ENCODE measurements at regions not wholly inside any gene's neighbourhood (a gene's known extent, or its start where the extent isn't known, plus 50 kb on each side); places are given as distances from the start of the nearest gene placed in this dataset.

DNA sequence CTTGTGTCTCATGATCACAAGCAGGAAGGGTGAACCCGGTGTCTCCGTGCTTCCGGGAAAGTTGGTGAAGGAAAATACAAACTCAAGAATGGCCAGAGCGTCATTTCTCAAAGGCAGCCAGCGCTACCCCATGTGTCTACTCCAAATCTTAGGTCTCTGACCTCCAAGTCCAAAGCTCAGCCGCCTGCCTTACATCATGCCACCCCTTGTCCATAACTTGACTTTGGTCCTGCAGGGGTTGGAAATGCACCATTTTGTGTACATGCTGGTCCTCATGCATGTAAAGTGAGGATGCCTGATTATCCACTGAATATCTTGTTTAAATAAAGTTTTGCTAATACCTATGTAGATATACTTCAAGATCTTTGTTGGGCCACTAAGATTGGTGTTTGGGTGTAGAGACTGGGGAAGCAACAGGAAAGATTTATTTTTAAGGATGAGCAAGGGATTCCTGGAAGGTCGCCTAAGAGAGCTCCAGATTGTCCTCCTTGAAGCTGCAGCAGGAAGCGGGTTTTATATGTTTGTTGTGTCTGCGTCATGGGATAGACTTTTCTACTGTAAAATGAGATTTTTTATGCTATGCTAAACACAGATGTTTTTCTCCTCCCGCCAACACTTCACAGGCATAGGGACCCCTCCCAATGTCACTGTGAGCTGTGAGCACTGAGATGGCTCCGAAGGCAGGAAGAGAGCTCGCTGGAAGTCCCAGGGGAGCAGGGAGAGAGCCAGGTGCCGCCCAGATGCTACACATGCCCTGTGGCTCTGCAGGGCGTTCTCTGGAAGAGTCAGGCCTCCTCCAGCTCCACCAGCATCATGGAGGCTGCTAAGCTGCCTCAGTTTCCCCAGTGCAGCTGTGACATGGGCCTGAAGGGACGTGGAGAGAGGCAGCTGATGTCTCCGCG is 176.2 kb upstream of the HDAC4 start:
- Histone ChIP-seq H3K36me3 (ENCODE audit: control insufficient read depth, insufficient read depth, low read length) (no peaks in the 10 kb centered on the region), H3K4me1 (ENCODE audit: control insufficient read depth, insufficient read depth, low read length) (no peaks in the 10 kb centered on the region), H3K27ac (ENCODE audit: low read depth, low read length) (no peak overlapping the region), H3K9ac (ENCODE audit: low read length) (no peak overlapping the region), H3K27me3 (ENCODE audit: control insufficient read depth, insufficient read depth, low read length) (no peaks in the 10 kb centered on the region), H3K4me3 (ENCODE audit: low read length) (no peak overlapping the region)

DNA sequence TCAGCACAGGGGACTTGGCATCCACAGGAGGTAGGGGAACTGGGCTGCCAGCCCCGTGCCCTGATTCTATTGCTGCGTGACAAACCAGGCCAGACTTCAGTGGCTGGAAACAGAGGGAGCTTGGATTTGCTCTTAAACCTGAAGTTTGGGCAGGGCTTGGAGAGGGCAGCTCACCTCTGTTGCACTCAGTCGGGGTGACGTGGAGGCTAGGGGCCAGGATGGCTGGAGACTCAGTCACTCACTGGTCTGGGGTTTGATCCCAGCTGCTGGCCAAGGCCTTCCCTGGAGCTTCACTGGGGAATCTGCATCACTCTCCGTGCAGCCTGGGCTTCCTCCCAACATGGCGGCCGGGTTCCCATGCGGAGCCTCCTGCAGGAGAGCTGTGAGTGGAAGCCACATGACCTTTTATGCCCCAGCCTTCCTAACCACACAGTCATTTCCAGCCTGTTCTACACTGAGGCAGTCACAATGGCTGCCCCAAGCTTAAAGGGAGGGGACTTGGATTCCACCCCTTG is 175.2 kb upstream of the HDAC4 start:
- Histone ChIP-seq H3K4me3 (ENCODE audit: low read length) (no peak overlapping the region), H3K4me1 (ENCODE audit: control insufficient read depth, insufficient read depth, low read length) (no peaks in the 10 kb centered on the region), H3K9ac (ENCODE audit: low read length) (no peak overlapping the region), H3K27me3 (ENCODE audit: control insufficient read depth, insufficient read depth, low read length) (no peaks in the 10 kb centered on the region), H3K27ac (ENCODE audit: low read depth, low read length) (no peak overlapping the region), H3K36me3 (ENCODE audit: control insufficient read depth, insufficient read depth, low read length) (no peaks in the 10 kb centered on the region)

DNA sequence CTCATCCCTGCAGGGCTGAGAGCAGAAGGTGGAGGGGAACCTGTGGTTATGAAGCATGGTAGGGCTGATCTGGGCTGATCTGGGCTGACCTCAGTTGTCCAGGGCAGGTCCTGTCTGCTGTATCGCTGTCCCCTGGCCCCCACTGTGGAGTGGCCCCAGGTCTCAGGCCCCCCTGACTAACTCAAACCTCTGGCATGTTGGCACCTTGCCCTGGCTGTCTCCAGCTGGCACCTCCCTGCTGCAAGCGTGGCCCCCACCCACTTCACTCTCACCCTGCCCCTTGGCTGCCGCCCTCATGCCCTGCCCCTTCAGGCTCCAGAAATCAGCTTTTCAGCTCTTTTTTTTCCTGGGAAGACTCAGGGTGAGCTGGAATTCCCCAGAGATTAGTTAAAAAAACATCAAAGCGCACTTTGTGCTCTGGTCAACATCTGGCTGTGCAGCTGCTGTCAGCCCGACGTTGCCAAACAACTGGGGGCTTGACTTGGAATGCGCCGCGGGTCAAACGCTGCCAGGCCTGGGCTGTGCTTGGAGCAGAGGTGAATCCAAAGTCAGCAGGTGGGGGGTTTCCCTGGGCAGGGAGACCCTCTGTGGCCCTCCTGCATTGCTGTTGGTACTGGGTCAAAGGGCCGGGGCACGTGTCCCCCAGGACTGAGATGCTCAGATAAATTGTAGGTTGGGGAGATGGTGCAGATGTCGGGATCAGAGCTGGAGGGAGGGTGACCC is 173.8 kb upstream of the HDAC4 start:
- H3K9ac ChIP-seq (ENCODE audit: low read length) = no peak overlapping the region
- no peaks in the 10 kb centered on the region for H3K36me3 ChIP-seq (ENCODE audit: control insufficient read depth, insufficient read depth, low read length)
- H3K4me1 ChIP-seq (ENCODE audit: control insufficient read depth, insufficient read depth, low read length) = no peaks in the 10 kb centered on the region
- H3K27me3 ChIP-seq (ENCODE audit: control insufficient read depth, insufficient read depth, low read length) = no peaks in the 10 kb centered on the region
- no peak overlapping the region for H3K27ac ChIP-seq (ENCODE audit: low read depth, low read length)
- no peak overlapping the region for H3K4me3 ChIP-seq (ENCODE audit: low read length)

DNA sequence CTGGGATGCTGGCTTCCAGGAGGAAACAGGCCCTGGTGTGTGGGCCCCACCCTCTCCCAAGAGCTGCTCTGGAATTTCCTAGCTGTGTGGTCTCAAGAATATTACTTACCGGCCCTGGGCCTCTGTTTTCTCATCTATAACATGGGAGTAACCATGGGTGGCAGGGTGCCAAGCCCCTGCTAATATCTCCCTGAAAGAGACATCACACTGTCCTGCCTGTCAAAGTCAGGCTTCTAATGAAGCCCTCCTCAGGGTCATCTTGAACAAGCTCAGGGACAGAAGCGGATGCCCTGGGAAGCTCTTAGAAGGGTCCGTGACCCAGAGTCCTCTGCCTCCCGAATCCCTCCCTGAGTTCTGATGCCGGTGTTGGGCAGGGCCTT is 173.2 kb upstream of the HDAC4 start:
- H3K36me3 ChIP-seq (ENCODE audit: control insufficient read depth, insufficient read depth, low read length) = no peaks in the 10 kb centered on the region
- H3K9ac ChIP-seq (ENCODE audit: low read length) = no peak overlapping the region

DNA sequence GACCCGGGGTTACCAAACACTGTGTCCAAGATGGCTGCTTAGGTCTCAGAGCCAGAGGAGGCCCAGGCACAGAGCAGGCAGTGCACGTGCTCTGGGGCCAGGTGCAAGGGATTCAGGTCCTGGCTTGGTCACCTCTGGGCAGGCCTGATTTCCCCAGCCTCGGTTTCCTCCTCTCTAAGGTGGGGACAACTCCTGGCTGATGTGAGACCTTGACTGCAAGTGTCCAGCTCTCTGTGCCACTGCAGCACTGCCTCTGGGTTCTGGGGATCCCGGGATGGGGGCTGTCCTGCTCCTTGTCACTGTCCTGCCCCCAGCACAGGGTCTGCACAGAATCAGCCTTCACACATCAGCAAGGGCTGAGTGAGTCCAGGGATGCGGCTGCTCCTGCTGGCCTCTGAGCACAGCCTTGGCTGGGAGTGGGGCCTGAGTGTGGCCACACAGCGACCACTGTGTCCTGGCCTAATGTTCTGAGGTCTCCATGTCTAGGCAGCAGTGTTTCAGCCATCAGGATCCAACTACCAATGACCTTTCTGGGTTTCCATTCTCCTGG is 170.2 kb upstream of the HDAC4 start:
- H3K4me1 ChIP-seq (ENCODE audit: control insufficient read depth, insufficient read depth, low read length) = no peaks in the 10 kb centered on the region
- H3K36me3 ChIP-seq (ENCODE audit: control insufficient read depth, insufficient read depth, low read length) = no peaks in the 10 kb centered on the region
- H3K27me3 ChIP-seq (ENCODE audit: control insufficient read depth, insufficient read depth, low read length) = peaks cover 2% of the 10 kb centered on the region
- H3K4me3 ChIP-seq (ENCODE audit: low read length) = no peak overlapping the region
- H3K27ac ChIP-seq (ENCODE audit: low read depth, low read length) = no peak overlapping the region
- H3K9ac ChIP-seq (ENCODE audit: low read length) = no peak overlapping the region

More for the DNA sequence above, 173.2 kb upstream of the HDAC4 start:
- Histone ChIP-seq H3K27ac (ENCODE audit: low read depth, low read length) (no peak overlapping the region), H3K4me3 (ENCODE audit: low read length) (no peak overlapping the region), H3K4me1 (ENCODE audit: control insufficient read depth, insufficient read depth, low read length) (no peaks in the 10 kb centered on the region), H3K27me3 (ENCODE audit: control insufficient read depth, insufficient read depth, low read length) (peaks cover 2% of the 10 kb centered on the region)

DNA sequence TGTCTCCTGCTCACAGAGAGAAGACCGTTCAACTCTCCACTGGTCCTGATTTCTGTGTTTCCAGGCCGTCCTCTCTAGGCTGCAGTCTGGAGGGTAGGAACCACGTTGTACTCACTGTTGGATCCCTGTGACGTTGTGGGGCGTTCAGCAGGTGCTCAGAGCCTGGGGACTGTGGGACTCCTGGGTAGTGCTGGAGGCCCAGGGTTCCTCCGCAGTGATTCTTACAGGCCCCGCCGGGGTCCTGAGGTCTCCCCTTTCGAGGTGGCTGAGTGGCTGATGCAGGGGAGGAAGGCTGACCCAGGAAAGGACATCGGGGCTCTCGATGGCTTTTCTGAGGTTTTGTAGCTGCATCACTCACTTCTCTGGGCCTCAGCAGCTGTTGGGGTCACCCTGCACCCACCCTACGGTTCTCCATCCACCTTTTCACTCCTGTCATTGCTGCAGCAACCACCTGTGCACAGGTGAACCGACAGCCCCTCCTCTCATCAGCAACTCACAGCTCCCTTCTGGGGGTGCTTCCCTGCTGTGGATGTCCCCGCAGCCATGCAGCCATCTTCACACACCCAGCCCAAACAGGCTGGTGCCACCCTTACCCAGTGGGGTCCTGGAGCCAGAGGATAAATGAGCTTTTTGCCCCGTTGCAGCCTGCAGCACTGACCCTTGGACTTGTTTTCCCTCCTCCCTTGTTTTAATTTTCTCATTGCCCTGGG is 169.6 kb upstream of the HDAC4 start:
- Histone ChIP-seq H3K36me3 (ENCODE audit: control insufficient read depth, insufficient read depth, low read length) (no peaks in the 10 kb centered on the region), H3K27me3 (ENCODE audit: control insufficient read depth, insufficient read depth, low read length) (peaks cover 2% of the 10 kb centered on the region), H3K4me3 (ENCODE audit: low read length) (no peak overlapping the region), H3K4me1 (ENCODE audit: control insufficient read depth, insufficient read depth, low read length) (no peaks in the 10 kb centered on the region), H3K27ac (ENCODE audit: low read depth, low read length) (no peak overlapping the region), H3K9ac (ENCODE audit: low read length) (no peak overlapping the region)

DNA sequence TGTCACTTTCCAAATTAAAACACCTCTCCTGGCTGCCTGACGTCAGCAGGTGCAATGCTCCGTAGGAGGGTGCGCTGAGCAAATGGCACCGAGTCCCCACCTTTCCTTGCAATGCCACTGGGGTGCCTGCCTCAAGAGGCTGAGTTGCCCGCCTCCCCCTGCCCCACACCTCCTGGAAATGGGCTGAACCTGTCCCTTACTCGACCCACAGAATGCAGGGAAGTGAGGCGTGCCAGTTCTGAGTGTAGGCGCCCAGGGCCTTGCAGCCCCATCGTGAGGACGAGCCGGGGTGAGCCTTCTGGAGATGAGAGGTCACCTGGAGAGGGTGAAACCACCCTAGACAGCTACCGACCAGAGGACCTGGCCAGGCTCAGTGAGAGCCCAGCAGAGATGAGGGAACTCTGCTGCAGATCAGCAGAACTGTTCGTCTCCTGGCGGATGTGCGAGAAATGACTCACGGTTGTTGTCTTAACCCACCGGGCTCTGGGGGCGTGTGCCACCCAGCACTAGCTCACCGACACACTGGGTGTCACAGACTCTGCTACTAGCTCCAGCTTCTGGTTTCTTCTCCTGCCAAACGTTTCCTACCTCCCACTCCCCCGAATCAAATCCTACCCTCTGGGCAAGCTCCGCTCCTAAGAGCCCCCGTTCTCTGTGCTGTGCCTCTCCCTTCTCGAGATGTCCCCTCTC is 168.7 kb upstream of the HDAC4 start:
- H3K4me1 ChIP-seq (ENCODE audit: control insufficient read depth, insufficient read depth, low read length) = no peaks in the 10 kb centered on the region
- H3K36me3 ChIP-seq (ENCODE audit: control insufficient read depth, insufficient read depth, low read length) = no peaks in the 10 kb centered on the region
- H3K27ac ChIP-seq (ENCODE audit: low read depth, low read length) = no peak overlapping the region
- H3K9ac ChIP-seq (ENCODE audit: low read length) = no peak overlapping the region
- H3K4me3 ChIP-seq (ENCODE audit: low read length) = no peak overlapping the region
- peaks cover 2% of the 10 kb centered on the region for H3K27me3 ChIP-seq (ENCODE audit: control insufficient read depth, insufficient read depth, low read length)

DNA sequence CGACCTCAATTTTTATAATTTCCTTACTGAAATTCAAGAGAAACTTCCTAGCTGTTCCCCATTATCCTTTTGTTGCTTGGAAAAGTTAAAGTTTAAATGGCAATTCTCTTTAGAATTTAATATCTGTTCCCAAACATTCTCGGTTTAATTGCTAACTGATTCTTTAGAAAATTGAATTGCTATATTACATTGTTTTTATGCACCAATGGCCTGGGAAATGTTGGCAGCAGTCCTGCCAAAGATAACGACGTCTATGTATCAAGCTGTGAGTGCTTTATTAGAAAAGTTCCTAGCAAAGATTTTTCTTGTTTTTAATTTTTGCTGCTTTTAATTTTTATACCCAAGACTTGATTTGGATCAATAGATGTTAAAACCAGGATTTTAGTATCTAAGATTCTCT is 167.8 kb upstream of the HDAC4 start:
- Histone ChIP-seq H3K4me3 (ENCODE audit: low read length) (no peak overlapping the region), H3K9ac (ENCODE audit: low read length) (no peak overlapping the region), H3K4me1 (ENCODE audit: control insufficient read depth, insufficient read depth, low read length) (no peaks in the 10 kb centered on the region), H3K36me3 (ENCODE audit: control insufficient read depth, insufficient read depth, low read length) (no peaks in the 10 kb centered on the region), H3K27ac (ENCODE audit: low read depth, low read length) (no peak overlapping the region), H3K27me3 (ENCODE audit: control insufficient read depth, insufficient read depth, low read length) (peaks cover 5% of the 10 kb centered on the region)

DNA sequence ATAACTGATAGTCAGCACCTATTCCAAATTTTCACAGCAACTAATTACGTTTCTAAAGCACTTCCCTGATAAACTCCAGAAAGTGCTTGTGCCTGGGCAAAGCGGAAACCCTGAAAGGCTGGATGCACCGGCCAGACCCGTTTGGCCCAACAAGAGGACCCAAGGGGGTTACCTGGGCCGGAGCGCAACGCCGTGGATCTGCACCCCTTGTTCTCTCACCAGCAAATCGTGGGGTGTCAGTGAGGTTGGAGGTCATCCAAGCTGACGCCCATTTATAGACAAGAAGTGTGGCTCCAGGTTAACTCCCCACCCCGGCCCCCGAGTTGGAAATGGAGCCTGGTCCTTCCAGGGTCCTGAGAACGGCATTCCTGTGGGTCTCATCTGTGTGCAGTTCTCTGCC is 167.0 kb upstream of the HDAC4 start:
- H3K36me3 ChIP-seq (ENCODE audit: control insufficient read depth, insufficient read depth, low read length) = no peaks in the 10 kb centered on the region
- no peak overlapping the region for H3K4me3 ChIP-seq (ENCODE audit: low read length)
- H3K27ac ChIP-seq (ENCODE audit: low read depth, low read length) = no peak overlapping the region
- H3K27me3 ChIP-seq (ENCODE audit: control insufficient read depth, insufficient read depth, low read length) = peaks cover 5% of the 10 kb centered on the region
- H3K4me1 ChIP-seq (ENCODE audit: control insufficient read depth, insufficient read depth, low read length) = no peaks in the 10 kb centered on the region
- no peak overlapping the region for H3K9ac ChIP-seq (ENCODE audit: low read length)

DNA sequence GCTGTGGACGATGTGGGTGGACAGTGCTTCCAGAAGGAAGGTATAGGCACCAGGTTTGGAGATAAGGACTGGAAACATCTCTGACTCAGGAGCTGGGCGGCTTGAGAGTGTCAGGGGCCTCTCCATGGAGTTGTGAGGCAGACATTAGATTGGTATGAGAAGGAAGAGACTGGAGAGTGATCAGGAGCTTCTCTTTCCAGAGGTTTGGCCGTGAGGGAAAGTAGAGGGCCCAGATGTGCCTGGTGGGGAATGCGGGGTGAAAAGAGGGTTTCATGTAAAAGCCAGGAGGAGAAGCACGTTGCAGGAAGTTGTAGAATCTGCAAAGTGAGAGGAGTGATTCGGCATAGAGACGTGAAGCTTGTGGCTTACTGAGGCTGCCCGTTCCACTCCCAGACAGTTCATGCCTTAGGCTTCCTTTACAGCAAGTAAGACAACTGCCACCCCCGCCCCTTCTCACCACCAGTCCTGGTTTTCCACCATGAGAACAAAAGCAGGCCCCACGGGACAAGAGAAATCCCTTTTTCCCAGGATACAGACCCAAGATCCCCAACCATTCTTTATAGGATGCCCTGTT is 166.3 kb upstream of the HDAC4 start:
- Histone ChIP-seq H3K9ac (ENCODE audit: low read length) (no peak overlapping the region), H3K36me3 (ENCODE audit: control insufficient read depth, insufficient read depth, low read length) (no peaks in the 10 kb centered on the region), H3K27me3 (ENCODE audit: control insufficient read depth, insufficient read depth, low read length) (peaks cover 5% of the 10 kb centered on the region), H3K4me1 (ENCODE audit: control insufficient read depth, insufficient read depth, low read length) (no peaks in the 10 kb centered on the region), H3K27ac (ENCODE audit: low read depth, low read length) (no peak overlapping the region), H3K4me3 (ENCODE audit: low read length) (no peak overlapping the region)

DNA sequence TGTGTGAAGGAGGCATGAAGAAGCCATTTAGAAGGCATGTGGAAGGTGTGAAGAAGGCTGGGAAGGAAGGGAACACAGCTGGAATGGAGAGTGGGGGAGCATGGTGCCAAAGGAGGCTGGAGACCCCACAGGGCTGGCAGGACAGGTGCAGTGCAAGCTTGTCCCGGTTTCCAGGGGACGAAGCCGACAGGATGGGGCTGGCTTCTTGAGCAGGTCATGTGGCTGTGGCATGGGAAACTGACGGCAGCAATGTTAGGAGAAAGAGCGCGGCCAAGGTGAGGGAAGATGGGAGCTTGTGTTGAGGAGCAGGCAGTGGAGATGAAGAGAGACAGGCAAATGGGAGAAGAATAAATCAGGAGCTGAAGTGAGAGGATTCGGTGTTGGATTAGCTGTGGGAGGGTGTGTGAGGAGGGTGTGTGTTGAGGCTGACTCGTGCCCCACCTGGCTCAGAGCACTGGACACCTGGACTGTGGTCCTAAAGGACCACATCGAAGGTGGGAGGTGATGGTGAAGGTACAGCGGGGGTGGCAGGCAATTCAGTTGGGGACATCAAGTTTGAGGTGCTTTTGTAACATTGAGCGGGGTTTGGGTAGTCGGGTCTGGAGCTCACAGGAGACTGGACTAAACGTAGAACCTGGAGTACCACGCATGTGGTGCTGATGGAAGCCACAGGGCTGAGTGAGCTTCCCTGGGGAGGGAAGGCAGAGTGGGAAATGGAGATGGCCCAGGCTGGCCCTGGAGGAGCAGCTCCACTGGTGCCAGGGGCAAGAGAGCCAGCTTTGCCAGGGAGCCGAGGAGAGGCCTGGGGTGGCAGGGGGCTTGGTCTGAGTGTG is 165.6 kb upstream of the HDAC4 start:
- peaks cover 5% of the 10 kb centered on the region for H3K27me3 ChIP-seq (ENCODE audit: control insufficient read depth, insufficient read depth, low read length)
- H3K4me3 ChIP-seq (ENCODE audit: low read length) = no peak overlapping the region
- no peak overlapping the region for H3K27ac ChIP-seq (ENCODE audit: low read depth, low read length)
- H3K4me1 ChIP-seq (ENCODE audit: control insufficient read depth, insufficient read depth, low read length) = no peaks in the 10 kb centered on the region
- no peak overlapping the region for H3K9ac ChIP-seq (ENCODE audit: low read length)
- H3K36me3 ChIP-seq (ENCODE audit: control insufficient read depth, insufficient read depth, low read length) = no peaks in the 10 kb centered on the region

Measured in rectal smooth muscle tissue (tissue), 1 donor.